ENCODE measurements at regions not wholly inside any gene's neighbourhood (a gene's known extent, or its start where the extent isn't known, plus 50 kb on each side); places are given as distances from the start of the nearest gene placed in this dataset.

- no peak for DNase-seq (ENCODE audit: low read depth in 4 of 4, low spot score in 2 of 4)
Observed at GRCh38 chr11:121757480-121758125, 304.8 kb upstream of the SORL1-AS1 start.

- no peak for DNase-seq (ENCODE audit: low read depth in 4 of 4, low spot score in 2 of 4)
Observed at GRCh38 chr11:121755906-121756305, 303.1 kb upstream of the SORL1-AS1 start.

- DNase-seq (ENCODE audit: low read depth in 4 of 4, low spot score in 2 of 4): no peak
Observed at GRCh38 chr11:121755191-121755590, 302.4 kb upstream of the SORL1-AS1 start.

- DNase-seq (ENCODE audit: low read depth in 4 of 4, low spot score in 2 of 4): no peak
Observed at GRCh38 chr11:121754598-121754997, 301.8 kb upstream of the SORL1-AS1 start.

- no peak for DNase-seq (ENCODE audit: low read depth in 4 of 4, low spot score in 2 of 4)
Observed at GRCh38 chr11:121749691-121750090, 296.9 kb upstream of the SORL1-AS1 start.

- no peak for DNase-seq (ENCODE audit: low read depth in 4 of 4, low spot score in 2 of 4)
Observed at GRCh38 chr11:121748068-121748467, 295.3 kb upstream of the SORL1-AS1 start.

- DNase-seq (ENCODE audit: low read depth in 4 of 4, low spot score in 2 of 4): no peak
Observed at GRCh38 chr11:121743285-121743684, 290.5 kb upstream of the SORL1-AS1 start.

- peak in 1 of 4 donors; percentile 31 for DNase-seq (ENCODE audit: low read depth in 4 of 4, low spot score in 2 of 4)
Observed at GRCh38 chr11:121741761-121742361, 289.1 kb upstream of the SORL1-AS1 start.

- DNase-seq (ENCODE audit: low read depth in 4 of 4, low spot score in 2 of 4): peak in 1 of 4 donors; percentile 53
Observed at GRCh38 chr11:121741351-121741760, 288.6 kb upstream of the SORL1-AS1 start.

GRCh38 chr11:121740902-121741301 is 288.1 kb upstream of the SORL1-AS1 start:
- no peak for DNase-seq (ENCODE audit: low read depth in 4 of 4, low spot score in 2 of 4)

- no peak for DNase-seq (ENCODE audit: low read depth in 4 of 4, low spot score in 2 of 4)
Observed at GRCh38 chr11:121733858-121734257, 281.1 kb upstream of the SORL1-AS1 start.

GRCh38 chr11:121727942-121728341 is 275.2 kb upstream of the SORL1-AS1 start:
- no peak for DNase-seq (ENCODE audit: low read depth in 4 of 4, low spot score in 2 of 4)

GRCh38 chr11:121723246-121723741 is 270.5 kb upstream of the SORL1-AS1 start:
- peak in 1 of 4 donors; percentile 27 for DNase-seq (ENCODE audit: low read depth in 4 of 4, low spot score in 2 of 4)

GRCh38 chr11:121722431-121723245 is 269.9 kb upstream of the SORL1-AS1 start:
- DNase-seq (ENCODE audit: low read depth in 4 of 4, low spot score in 2 of 4): peak in 3 of 4 donors; percentile 59 to 84 (median 77)

GRCh38 chr11:121721961-121722360 is 269.2 kb upstream of the SORL1-AS1 start:
- no peak for DNase-seq (ENCODE audit: low read depth in 4 of 4, low spot score in 2 of 4)

- DNase-seq (ENCODE audit: low read depth in 4 of 4, low spot score in 2 of 4): no peak
Observed at GRCh38 chr11:121721448-121721847, 268.7 kb upstream of the SORL1-AS1 start.

GRCh38 chr11:121717296-121717695 is 264.5 kb upstream of the SORL1-AS1 start:
- DNase-seq (ENCODE audit: low read depth in 4 of 4, low spot score in 2 of 4): no peak

- DNase-seq (ENCODE audit: low read depth in 4 of 4, low spot score in 2 of 4): no peak
Observed at GRCh38 chr11:121716060-121716459, 263.3 kb upstream of the SORL1-AS1 start.

- no peak for DNase-seq (ENCODE audit: low read depth in 4 of 4, low spot score in 2 of 4)
Observed at GRCh38 chr11:121715405-121715804, 262.6 kb upstream of the SORL1-AS1 start.

- no peak for DNase-seq (ENCODE audit: low read depth in 4 of 4, low spot score in 2 of 4)
Observed at GRCh38 chr11:121714351-121714750, 261.6 kb upstream of the SORL1-AS1 start.

GRCh38 chr11:121711939-121712338 is 259.2 kb upstream of the SORL1-AS1 start:
- no peak for DNase-seq (ENCODE audit: low read depth in 4 of 4, low spot score in 2 of 4)

Data from left renal cortex interstitium (tissue), 4 donors.